Posterior vena cava (tissue), 2 donors: ENCODE measurements at regions not wholly inside any gene's neighbourhood (a gene's known extent, or its start where the extent isn't known, plus 50 kb on each side); places are given as distances from the start of the nearest gene placed in this dataset.
A peak's percentile ranks its signal among the peaks of the same experiment; 100 is the strongest.

Experiments used
- DNase-seq: peaks from one replicate; pipeline ENCODE4 v3.0.0-alpha.2; 2020; ENCODE audit warnings: low spot score
- intact Hi-C, 2 donors: fragments of 100-400 bp; cut with DNase I; formaldehyde crosslinking; loops; one replicate each; pipeline versions ENCODE4 v1.14.1 to v1.14.2; 2022 to 2023
- donor health status: DM: yes; HTN: yes; CAD: no.
- donor health status: DM: yes; HTN: yes; CAD: no.

- intact Hi-C loops: loop anchor here in 1 of 2 donors (5.0 kb wide), 1 partner anchor 252 kb away; no protein-coding TSS in a partner anchor
- DNase-seq: peak; percentile 82
Measured at GRCh38 chr15:31235311-31236183, 91.1 kb upstream of the KLF13 start.

GRCh38 chr15:31236184-31237042 lies 90.2 kb upstream of the KLF13 start:
- intact Hi-C loops: loop anchor here in 1 of 2 donors (5.0 kb wide), 1 partner anchor 251 kb away; no protein-coding TSS in a partner anchor
- DNase-seq: peak; percentile 90

GRCh38 chr15:31237043-31237324 lies 89.7 kb upstream of the KLF13 start:
- DNase-seq: peak; percentile 44
- intact Hi-C loops: loop anchor here in 1 of 2 donors (5.0 kb wide), 1 partner anchor 250 kb away; no protein-coding TSS in a partner anchor

- peak; percentile 74 for DNase-seq
- intact Hi-C loops: loop anchor here in 1 of 2 donors (5.0 kb wide), 1 partner anchor 248 kb away; no protein-coding TSS in a partner anchor
Measured at GRCh38 chr15:31238906-31239305, 87.7 kb upstream of the KLF13 start.

GRCh38 chr15:31239409-31239808 lies 87.2 kb upstream of the KLF13 start:
- intact Hi-C loops: loop anchor here in 1 of 2 donors (5.0 kb wide), 1 partner anchor 248 kb away; no protein-coding TSS in a partner anchor
- DNase-seq: peak; percentile 28

- intact Hi-C loops: no loop called here
- DNase-seq: no peak
Measured at GRCh38 chr15:31241888-31242522, 84.6 kb upstream of the KLF13 start.

GRCh38 chr15:31243895-31244294 lies 82.7 kb upstream of the KLF13 start:
- DNase-seq: no peak
- intact Hi-C loops: no loop called here

- intact Hi-C loops: no loop called here
- peak; percentile 51 for DNase-seq
Measured at GRCh38 chr15:31245135-31245689, 81.4 kb upstream of the KLF13 start.

- no peak for DNase-seq
- intact Hi-C loops: no loop called here
Measured at GRCh38 chr15:31245756-31246155, 80.9 kb upstream of the KLF13 start.

- intact Hi-C loops: no loop called here
- DNase-seq: peak; percentile 32
Measured at GRCh38 chr15:31247404-31247803, 79.2 kb upstream of the KLF13 start.

- intact Hi-C loops: no loop called here
- DNase-seq: peak; percentile 49
Measured at GRCh38 chr15:31248263-31248662, 78.4 kb upstream of the KLF13 start.

GRCh38 chr15:31248951-31249350 lies 77.7 kb upstream of the KLF13 start:
- no peak for DNase-seq
- intact Hi-C loops: no loop called here

GRCh38 chr15:31250033-31250432 lies 76.6 kb upstream of the KLF13 start:
- intact Hi-C loops: no loop called here
- peak; percentile 63 for DNase-seq

GRCh38 chr15:31251165-31251564 lies 75.5 kb upstream of the KLF13 start:
- DNase-seq: no peak
- intact Hi-C loops: no loop called here

GRCh38 chr15:31252171-31252785 lies 74.4 kb upstream of the KLF13 start:
- peak; percentile 11 for DNase-seq
- intact Hi-C loops: no loop called here

- intact Hi-C loops: no loop called here
Measured at GRCh38 chr15:31254431-31255175, 72.0 kb upstream of the KLF13 start.

GRCh38 chr15:31255176-31255510 lies 71.5 kb upstream of the KLF13 start:
- DNase-seq: peak; percentile 49
- intact Hi-C loops: no loop called here

More at GRCh38 chr15:31254431-31255175, 72.0 kb upstream of the KLF13 start:
- DNase-seq: peak; percentile 40

GRCh38 chr15:31255732-31256377 lies 70.8 kb upstream of the KLF13 start:
- intact Hi-C loops: no loop called here
- DNase-seq: peak; percentile 55
